ENCODE measurements at regions not wholly inside any gene's neighbourhood (a gene's known extent, or its start where the extent isn't known, plus 50 kb on each side); places are given as distances from the start of the nearest gene placed in this dataset.
"Not testable (repeated sequence)": the region's sequence is repeated elsewhere in the genome, so short reads cannot be mapped to it uniquely, and the experiment has no call there.

- not testable (repeated sequence) for TF ChIP-seq CTCF (IDR thresholded peaks at IDR 0.05); EZH2 (IDR thresholded peaks at IDR 0.05; ENCODE audit: borderline replicate concordance, insufficient read depth, low read depth, low read length, poor library complexity, severe bottlenecking)
Observed at GRCh38 chr9:39567396-39567795, 211.9 kb downstream of the SPATA31A1 start.
